22Rv1 (cell line): ENCODE measurements at regions not wholly inside any gene's neighbourhood (a gene's known extent, or its start where the extent isn't known, plus 50 kb on each side); places are given as distances from the start of the nearest gene placed in this dataset.

Experiments used
- ZFX ChIP-seq: fragments of 450-650 bp; IDR thresholded peaks from 2 replicates; pipeline ENCODE4 v1.6.1; 2017; ENCODE audit warnings: antibody characterized with exemption, borderline replicate concordance
- TF ChIP-seq, protein P1 (sequence below): fragments of 450-650 bp; IDR thresholded peaks from 2 replicates; pipeline ENCODE4 v1.5.1; 2017; ENCODE audit warnings: mild to moderate bottlenecking

DNA sequence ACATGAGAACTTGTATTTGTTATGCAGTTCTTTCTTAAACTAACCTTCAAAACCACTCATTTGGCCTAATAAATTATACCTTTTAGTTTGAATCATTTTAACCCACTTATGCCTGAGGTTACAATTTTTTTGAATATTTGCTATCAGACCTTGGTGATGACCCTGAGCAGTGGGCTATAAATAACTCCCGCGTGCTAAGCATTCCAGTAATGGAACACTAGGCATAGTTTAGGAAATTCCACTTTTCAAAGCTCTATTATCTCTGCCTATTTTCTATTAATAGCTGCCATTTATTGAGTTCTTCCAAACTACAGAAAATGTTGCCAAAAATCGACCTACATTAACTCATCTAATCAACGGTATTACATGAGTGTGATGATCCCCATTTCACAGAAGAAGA lies 993.4 kb upstream of the FAT3 start:
- TF ChIP-seq, protein P1, sequence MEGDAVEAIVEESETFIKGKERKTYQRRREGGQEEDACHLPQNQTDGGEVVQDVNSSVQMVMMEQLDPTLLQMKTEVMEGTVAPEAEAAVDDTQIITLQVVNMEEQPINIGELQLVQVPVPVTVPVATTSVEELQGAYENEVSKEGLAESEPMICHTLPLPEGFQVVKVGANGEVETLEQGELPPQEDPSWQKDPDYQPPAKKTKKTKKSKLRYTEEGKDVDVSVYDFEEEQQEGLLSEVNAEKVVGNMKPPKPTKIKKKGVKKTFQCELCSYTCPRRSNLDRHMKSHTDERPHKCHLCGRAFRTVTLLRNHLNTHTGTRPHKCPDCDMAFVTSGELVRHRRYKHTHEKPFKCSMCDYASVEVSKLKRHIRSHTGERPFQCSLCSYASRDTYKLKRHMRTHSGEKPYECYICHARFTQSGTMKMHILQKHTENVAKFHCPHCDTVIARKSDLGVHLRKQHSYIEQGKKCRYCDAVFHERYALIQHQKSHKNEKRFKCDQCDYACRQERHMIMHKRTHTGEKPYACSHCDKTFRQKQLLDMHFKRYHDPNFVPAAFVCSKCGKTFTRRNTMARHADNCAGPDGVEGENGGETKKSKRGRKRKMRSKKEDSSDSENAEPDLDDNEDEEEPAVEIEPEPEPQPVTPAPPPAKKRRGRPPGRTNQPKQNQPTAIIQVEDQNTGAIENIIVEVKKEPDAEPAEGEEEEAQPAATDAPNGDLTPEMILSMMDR = no peak
- TF ChIP-seq ZFX = no peak
